Liver (tissue), 8 donors: ENCODE measurements at regions not wholly inside any gene's neighbourhood (a gene's known extent, or its start where the extent isn't known, plus 50 kb on each side); places are given as distances from the start of the nearest gene placed in this dataset.

Experiments
- DNase-seq: peaks from one replicate; pipeline ENCODE4 v3.0.0-alpha.2; 2017; ENCODE audit warnings: low spot score
- H3K27ac ChIP-seq, 2 donors: one replicate each; pipeline ENCODE4 v1.7.0; 2013; ENCODE audit warnings: inconsistent platforms in 2 of 2, low read length in 2 of 2, control low read depth in 1 of 2, low read depth in 1 of 2, mild to moderate bottlenecking in 1 of 2
- H3K27me3 ChIP-seq, 4 donors: one replicate each; pipeline versions ENCODE4 v1.6.1 to v1.7.0; 2013; ENCODE audit warnings: low read length in 3 of 4, inconsistent platforms in 1 of 4, mild to moderate bottlenecking in 1 of 4, moderate library complexity in 1 of 4; ENCODE audit not compliant: control insufficient read depth in 4 of 4, insufficient read depth in 4 of 4
- H3K36me3 ChIP-seq, 4 donors: one replicate each; pipeline versions ENCODE4 v1.6.1 to v1.7.0; 2013; ENCODE audit warnings: low read length in 3 of 4, mild to moderate bottlenecking in 3 of 4, low read depth in 1 of 4, moderate library complexity in 1 of 4; ENCODE audit not compliant: control insufficient read depth in 4 of 4, insufficient read depth in 3 of 4
- H3K4me1 ChIP-seq, 4 donors: one replicate each; pipeline versions ENCODE4 v1.6.1 to v1.7.0; 2013; ENCODE audit warnings: low read length in 3 of 4, mild to moderate bottlenecking in 3 of 4, moderate library complexity in 1 of 4; ENCODE audit not compliant: control insufficient read depth in 4 of 4, insufficient read depth in 4 of 4
- H3K4me3 ChIP-seq, 3 donors: one replicate each; pipeline versions ENCODE4 v1.6.1 to v1.7.0; 2013; ENCODE audit warnings: low read length in 3 of 3, control low read depth in 1 of 3, low read depth in 1 of 3, mild to moderate bottlenecking in 1 of 3
- H3K9ac ChIP-seq, 2 donors: one replicate each; pipeline ENCODE4 v1.7.0; 2013; ENCODE audit warnings: low read length in 2 of 2, mild to moderate bottlenecking in 2 of 2, moderate library complexity in 2 of 2, control low read depth in 1 of 2, low read depth in 1 of 2
- H3K9me3 ChIP-seq, 4 donors: one replicate each; pipeline versions ENCODE4 v1.6.1 to v1.7.0; 2013; ENCODE audit warnings: low read length in 3 of 4; ENCODE audit not compliant: control insufficient read depth in 4 of 4
- FOXA2 ChIP-seq: IDR thresholded peaks from 2 replicates; pipeline ENCODE4 v1.6.1; 2016; ENCODE audit warnings: antibody characterized with exemption
- GABPA ChIP-seq, 2 donors: IDR thresholded peaks in 1 of 2; conservative IDR thresholded peaks in 1 of 2; 2 replicates each; pipeline ENCODE4 v1.6.1; 2016; ENCODE audit warnings: antibody characterized with exemption in 2 of 2, mild to moderate bottlenecking in 1 of 2, moderate library complexity in 1 of 2
- HNF4A ChIP-seq, 2 donors: conservative IDR thresholded peaks; 2 replicates each; pipeline ENCODE4 v1.6.1; 2016; ENCODE audit warnings: antibody characterized with exemption in 2 of 2, mild to moderate bottlenecking in 2 of 2
- JUND ChIP-seq, 2 donors: IDR thresholded peaks; 2 replicates each; pipeline ENCODE4 v1.6.1; 2016; ENCODE audit warnings: antibody characterized with exemption in 2 of 2
- NR2F2 ChIP-seq: IDR thresholded peaks from 2 replicates; pipeline ENCODE4 v1.6.1; 2016; ENCODE audit warnings: antibody characterized with exemption
- RAD21 ChIP-seq, 2 donors: IDR thresholded peaks; 2 replicates each; pipeline ENCODE4 v1.6.1; 2016; ENCODE audit warnings: antibody characterized with exemption in 2 of 2, mild to moderate bottlenecking in 2 of 2
- RXRA ChIP-seq, 2 donors: IDR thresholded peaks; 2 replicates each; pipeline ENCODE4 v1.6.1; 2017 to 2018; ENCODE audit warnings: antibody characterized with exemption in 2 of 2, mild to moderate bottlenecking in 1 of 2
- SP1 ChIP-seq: IDR thresholded peaks from 2 replicates; pipeline ENCODE4 v1.6.1; 2018; ENCODE audit warnings: antibody characterized with exemption, mild to moderate bottlenecking
- TAF1 ChIP-seq: conservative IDR thresholded peaks from 2 replicates; pipeline ENCODE4 v1.6.1; 2016; ENCODE audit warnings: antibody characterized with exemption, mild to moderate bottlenecking
- YY1 ChIP-seq: IDR thresholded peaks from 2 replicates; pipeline ENCODE4 v1.6.1; 2016; ENCODE audit warnings: antibody characterized with exemption, mild to moderate bottlenecking
- WGBS: extraction: QIAGEN DNeasy Blood & Tissue Kit; methylation state at CpG from one replicate; pipeline ENCODE4 v1.1.7; 2013; 5-methylcytosine and 5-hydroxymethylcytosine counted together
- TF ChIP-seq, protein P1 (sequence below): fragments of 150-350 bp; IDR thresholded peaks from 2 replicates; pipeline ENCODE4 v1.5.1; 2017; ENCODE audit warnings: improper control_type of control experiment, low read depth, low read length; ENCODE audit not compliant: missing input control
- TF ChIP-seq, protein P2 (sequence below): IDR thresholded peaks from 2 replicates; pipeline ENCODE4 v1.6.1; 2016; ENCODE audit warnings: antibody characterized with exemption
- donor health status: healthy.
- donor health status: healthy.
- donor health status: healthy.
- donor health status: healthy.
- donor health status: healthy.

DNA sequence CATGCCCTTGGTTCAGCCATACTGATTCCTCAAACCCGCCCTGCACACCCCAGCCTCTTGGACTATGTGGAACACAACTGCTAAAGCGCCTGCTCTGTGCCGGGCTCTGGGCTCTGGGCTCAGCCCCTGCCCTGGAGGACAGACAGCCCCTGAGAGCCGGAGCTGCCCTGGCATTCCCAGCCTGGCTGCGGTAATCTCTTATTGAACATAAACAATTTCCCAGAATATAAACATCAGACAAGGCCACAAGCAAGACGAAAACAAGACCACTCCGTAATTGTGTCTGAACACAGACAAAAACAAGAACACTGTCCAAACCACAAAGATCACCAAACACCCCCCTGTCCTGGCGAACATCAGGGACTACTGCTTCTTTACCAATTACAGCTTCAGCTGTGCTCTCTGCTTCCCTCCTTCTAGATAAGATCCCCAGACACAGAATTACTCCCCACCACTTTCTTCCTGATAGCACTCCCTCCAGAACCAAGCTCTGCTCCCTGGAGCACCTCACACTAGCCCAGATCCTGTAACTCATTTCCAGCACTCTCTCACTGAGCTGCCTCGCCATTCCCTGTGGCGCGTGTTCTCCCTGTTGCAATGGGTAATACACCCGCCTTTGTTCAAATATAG, 57.1 kb upstream of the TLE3 start:
- Histone ChIP-seq H3K36me3 (no peaks in the 10 kb centered on the region), H3K27me3 (no peaks in the 10 kb centered on the region), H3K4me3 (no peak overlapping the region), H3K9me3 (no peaks in the 10 kb centered on the region), H3K4me1 (peaks cover 2 to 14% (median 4%) of the 10 kb centered on the region in 4 donors), H3K27ac (peak overlapping the region; percentile 6 to 53), H3K9ac (no peak overlapping the region)
- TF ChIP-seq GABPA (IDR thresholded peaks at IDR 0.05 in 1 of 2, conservative IDR thresholded peaks at IDR 0.05 in 1 of 2) (no peak), SP1 (no peak), HNF4A (conservative IDR thresholded peaks at IDR 0.05) (no peak), RAD21 (IDR thresholded peaks at IDR 0.05) (no peak), TAF1 (no peak), YY1 (no peak), JUND (IDR thresholded peaks at IDR 0.05) (no peak)
- TF ChIP-seq, protein P1, sequence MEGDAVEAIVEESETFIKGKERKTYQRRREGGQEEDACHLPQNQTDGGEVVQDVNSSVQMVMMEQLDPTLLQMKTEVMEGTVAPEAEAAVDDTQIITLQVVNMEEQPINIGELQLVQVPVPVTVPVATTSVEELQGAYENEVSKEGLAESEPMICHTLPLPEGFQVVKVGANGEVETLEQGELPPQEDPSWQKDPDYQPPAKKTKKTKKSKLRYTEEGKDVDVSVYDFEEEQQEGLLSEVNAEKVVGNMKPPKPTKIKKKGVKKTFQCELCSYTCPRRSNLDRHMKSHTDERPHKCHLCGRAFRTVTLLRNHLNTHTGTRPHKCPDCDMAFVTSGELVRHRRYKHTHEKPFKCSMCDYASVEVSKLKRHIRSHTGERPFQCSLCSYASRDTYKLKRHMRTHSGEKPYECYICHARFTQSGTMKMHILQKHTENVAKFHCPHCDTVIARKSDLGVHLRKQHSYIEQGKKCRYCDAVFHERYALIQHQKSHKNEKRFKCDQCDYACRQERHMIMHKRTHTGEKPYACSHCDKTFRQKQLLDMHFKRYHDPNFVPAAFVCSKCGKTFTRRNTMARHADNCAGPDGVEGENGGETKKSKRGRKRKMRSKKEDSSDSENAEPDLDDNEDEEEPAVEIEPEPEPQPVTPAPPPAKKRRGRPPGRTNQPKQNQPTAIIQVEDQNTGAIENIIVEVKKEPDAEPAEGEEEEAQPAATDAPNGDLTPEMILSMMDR, result no peak
- TF ChIP-seq, protein P2, sequence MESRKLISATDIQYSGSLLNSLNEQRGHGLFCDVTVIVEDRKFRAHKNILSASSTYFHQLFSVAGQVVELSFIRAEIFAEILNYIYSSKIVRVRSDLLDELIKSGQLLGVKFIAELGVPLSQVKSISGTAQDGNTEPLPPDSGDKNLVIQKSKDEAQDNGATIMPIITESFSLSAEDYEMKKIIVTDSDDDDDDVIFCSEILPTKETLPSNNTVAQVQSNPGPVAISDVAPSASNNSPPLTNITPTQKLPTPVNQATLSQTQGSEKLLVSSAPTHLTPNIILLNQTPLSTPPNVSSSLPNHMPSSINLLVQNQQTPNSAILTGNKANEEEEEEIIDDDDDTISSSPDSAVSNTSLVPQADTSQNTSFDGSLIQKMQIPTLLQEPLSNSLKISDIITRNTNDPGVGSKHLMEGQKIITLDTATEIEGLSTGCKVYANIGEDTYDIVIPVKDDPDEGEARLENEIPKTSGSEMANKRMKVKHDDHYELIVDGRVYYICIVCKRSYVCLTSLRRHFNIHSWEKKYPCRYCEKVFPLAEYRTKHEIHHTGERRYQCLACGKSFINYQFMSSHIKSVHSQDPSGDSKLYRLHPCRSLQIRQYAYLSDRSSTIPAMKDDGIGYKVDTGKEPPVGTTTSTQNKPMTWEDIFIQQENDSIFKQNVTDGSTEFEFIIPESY, result no peak
- 74% methylated on average over 12 of the region's 12 CpGs for WGBS
- no peak for DNase-seq

DNA sequence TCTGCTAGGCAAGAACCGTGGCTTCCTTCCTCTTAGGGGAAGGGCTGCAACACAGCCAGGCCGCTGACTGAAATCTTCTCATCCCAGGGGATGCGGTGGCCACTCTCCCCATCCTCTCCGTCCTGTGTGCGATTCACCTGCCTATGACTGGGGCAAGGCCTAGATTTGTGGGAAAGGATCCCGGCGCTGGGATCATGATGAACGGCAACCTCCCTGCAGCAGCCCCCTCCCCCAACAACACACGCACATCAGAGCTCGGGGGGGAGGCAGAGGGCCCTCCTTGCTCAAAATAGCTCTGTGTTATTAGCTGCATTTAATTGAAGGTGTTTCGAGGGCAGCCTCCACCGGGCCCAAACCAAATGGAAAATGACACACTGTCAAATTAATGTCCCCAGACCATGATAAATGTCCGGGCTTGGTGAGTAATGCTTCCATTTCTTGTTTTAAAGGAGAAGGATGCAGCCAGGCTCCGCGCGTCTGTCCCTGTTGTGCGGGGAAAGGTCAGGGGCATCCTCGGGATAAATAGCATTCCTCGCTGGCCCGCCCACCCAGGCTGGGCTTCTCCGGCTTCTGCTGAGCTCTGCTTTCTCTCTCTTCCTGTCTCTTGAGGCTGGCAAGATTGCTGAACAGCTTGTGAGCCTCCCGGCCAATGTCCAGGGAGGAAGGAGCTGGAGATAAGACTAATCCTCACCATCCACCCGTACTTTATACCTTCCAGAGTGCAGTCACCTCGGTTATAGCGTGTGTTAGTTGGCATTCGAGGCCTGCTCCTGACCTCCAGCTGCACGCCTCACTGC, 56.4 kb upstream of the TLE3 start:
- Histone ChIP-seq H3K9ac (no peak overlapping the region), H3K27ac (peak overlapping the region; percentile 45 to 53), H3K27me3 (no peaks in the 10 kb centered on the region), H3K36me3 (no peaks in the 10 kb centered on the region), H3K4me3 (no peak overlapping the region), H3K4me1 (peaks cover 2 to 11% (median 4%) of the 10 kb centered on the region in 4 donors), H3K9me3 (no peaks in the 10 kb centered on the region)
- WGBS, result 73% methylated on average over 27 of the region's 27 CpGs
- no peak for TF ChIP-seq FOXA2
- peak in 1 of 2 donors; percentile 31 for TF ChIP-seq RXRA (IDR thresholded peaks at IDR 0.05)
- no peak for TF ChIP-seq YY1
- TF ChIP-seq SP1, result peak; percentile 27
- TF ChIP-seq RAD21 (IDR thresholded peaks at IDR 0.05), result peak in 1 of 2 donors; percentile 5
- TF ChIP-seq NR2F2, result peak; percentile 90
- no peak for TF ChIP-seq TAF1
- no peak for DNase-seq

DNA sequence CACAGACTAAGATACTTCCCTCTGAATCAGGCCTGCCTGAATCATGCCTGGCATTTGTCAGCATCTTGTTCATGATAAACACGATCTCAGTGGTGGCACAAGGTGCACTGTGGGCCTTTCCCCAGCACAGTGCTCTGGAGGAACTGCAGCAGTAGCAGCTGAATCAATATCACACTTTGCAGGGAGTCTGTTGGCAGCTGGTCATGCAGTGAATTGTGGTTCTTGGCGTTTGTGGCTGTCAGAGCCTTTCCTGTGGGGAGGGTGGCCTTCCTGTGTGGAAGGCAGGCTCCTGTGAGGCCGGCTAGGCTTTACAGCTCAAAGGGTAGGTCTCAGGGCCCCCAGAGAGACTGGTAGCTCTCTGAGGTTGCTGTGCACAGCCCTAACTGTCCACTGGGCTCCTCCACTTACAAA, 54.4 kb upstream of the TLE3 start:
- H3K4me1 ChIP-seq, result peaks cover 2 to 11% (median 4%) of the 10 kb centered on the region in 4 donors
- 47% methylated on average over 3 of the region's 3 CpGs for WGBS
- no peak overlapping the region for H3K9ac ChIP-seq
- no peak overlapping the region for H3K4me3 ChIP-seq
- TF ChIP-seq HNF4A (conservative IDR thresholded peaks at IDR 0.05) (no peak), FOXA2 (peak; percentile 22), RAD21 (IDR thresholded peaks at IDR 0.05) (peak; percentile 8 to 10), SP1 (no peak)
- H3K9me3 ChIP-seq, result no peaks in the 10 kb centered on the region
- no peaks in the 10 kb centered on the region for H3K36me3 ChIP-seq
- no peak for DNase-seq
- H3K27me3 ChIP-seq, result no peaks in the 10 kb centered on the region
- no peak overlapping the region for H3K27ac ChIP-seq
